ENCODE measurements at regions not wholly inside any gene's neighbourhood (a gene's known extent, or its start where the extent isn't known, plus 50 kb on each side); places are given as distances from the start of the nearest gene placed in this dataset.

- no peak for DNase-seq (ENCODE audit: low spot score)
- Mint-ChIP-seq H3K4me1 (ENCODE audit: low read depth) (peaks cover 51% of the 10 kb centered on the region), H3K4me3 (ENCODE audit: unreplicated experiment) (no peak overlapping the region), H3K27ac (ENCODE audit: unreplicated experiment) (no peak overlapping the region), H3K27me3 (ENCODE audit: low read depth) (peaks cover 1% of the 10 kb centered on the region), H3K36me3 (ENCODE audit: low read depth) (no peaks in the 10 kb centered on the region), H3K9me3 (ENCODE audit: low read depth) (peaks cover 3% of the 10 kb centered on the region)
- no peak for TF ChIP-seq CTCF (IDR thresholded peaks at IDR 0.05)
These were observed 81.1 kb upstream of the STEAP1B start for GRCh38 chr7:22581099-22581498.

GRCh38 chr7:22579961-22580360 lies 80.0 kb upstream of the STEAP1B start:
- H3K27me3 Mint-ChIP-seq (ENCODE audit: low read depth), result peaks cover 1% of the 10 kb centered on the region
- H3K27ac Mint-ChIP-seq (ENCODE audit: unreplicated experiment), result no peak overlapping the region
- H3K36me3 Mint-ChIP-seq (ENCODE audit: low read depth), result no peaks in the 10 kb centered on the region
- H3K9me3 Mint-ChIP-seq (ENCODE audit: low read depth), result peaks cover 3% of the 10 kb centered on the region
- TF ChIP-seq CTCF (IDR thresholded peaks at IDR 0.05), result no peak
- no peak overlapping the region for H3K4me3 Mint-ChIP-seq (ENCODE audit: unreplicated experiment)
- peaks cover 60% of the 10 kb centered on the region for H3K4me1 Mint-ChIP-seq (ENCODE audit: low read depth)
- no peak for DNase-seq (ENCODE audit: low spot score)

GRCh38 chr7:22578007-22578733 lies 78.2 kb upstream of the STEAP1B start:
- DNase-seq (ENCODE audit: low spot score), result no peak
- Mint-ChIP-seq H3K27ac (ENCODE audit: unreplicated experiment) (peak overlapping the region; percentile 91), H3K4me1 (ENCODE audit: low read depth) (peaks cover 46% of the 10 kb centered on the region), H3K36me3 (ENCODE audit: low read depth) (no peaks in the 10 kb centered on the region), H3K9me3 (ENCODE audit: low read depth) (peaks cover 3% of the 10 kb centered on the region), H3K27me3 (ENCODE audit: low read depth) (peaks cover 1% of the 10 kb centered on the region), H3K4me3 (ENCODE audit: unreplicated experiment) (no peak overlapping the region)
- TF ChIP-seq CTCF (IDR thresholded peaks at IDR 0.05), result no peak

- Mint-ChIP-seq H3K27me3 (ENCODE audit: low read depth) (peaks cover 1% of the 10 kb centered on the region), H3K36me3 (ENCODE audit: low read depth) (no peaks in the 10 kb centered on the region), H3K4me3 (ENCODE audit: unreplicated experiment) (no peak overlapping the region), H3K9me3 (ENCODE audit: low read depth) (peaks cover 3% of the 10 kb centered on the region), H3K27ac (ENCODE audit: unreplicated experiment) (peak overlapping the region; percentile 91), H3K4me1 (ENCODE audit: low read depth) (peaks cover 42% of the 10 kb centered on the region)
- no peak for DNase-seq (ENCODE audit: low spot score)
- TF ChIP-seq CTCF (IDR thresholded peaks at IDR 0.05), result peak; percentile 39
These were observed 77.5 kb upstream of the STEAP1B start for GRCh38 chr7:22577470-22578001.

GRCh38 chr7:22576612-22577469 lies 76.9 kb upstream of the STEAP1B start:
- no peak overlapping the region for H3K4me3 Mint-ChIP-seq (ENCODE audit: unreplicated experiment)
- H3K27me3 Mint-ChIP-seq (ENCODE audit: low read depth), result peaks cover 1% of the 10 kb centered on the region
- no peaks in the 10 kb centered on the region for H3K36me3 Mint-ChIP-seq (ENCODE audit: low read depth)
- peaks cover 3% of the 10 kb centered on the region for H3K9me3 Mint-ChIP-seq (ENCODE audit: low read depth)
- no peak for DNase-seq (ENCODE audit: low spot score)
- H3K4me1 Mint-ChIP-seq (ENCODE audit: low read depth), result peaks cover 45% of the 10 kb centered on the region
- no peak for TF ChIP-seq CTCF (IDR thresholded peaks at IDR 0.05)
- peak overlapping the region; percentile 91 for H3K27ac Mint-ChIP-seq (ENCODE audit: unreplicated experiment)

All from chondrocyte (in vitro differentiated cells).